HG02970 (cell line): ENCODE measurements at regions not wholly inside any gene's neighbourhood (a gene's known extent, or its start where the extent isn't known, plus 50 kb on each side); places are given as distances from the start of the nearest gene placed in this dataset.

ENCODE experiments used
- ATAC-seq: cut with Tn5 transposase; IDR thresholded peaks from one replicate; pipeline ENCODE4 v1.9.1; 2021; ENCODE audit warnings: mild to moderate bottlenecking, moderate library complexity, moderate number of reproducible peaks; ENCODE audit not compliant: unreplicated experiment, low FRiP score

- no peak for ATAC-seq
Observed at GRCh38 chr11:62033191-62034035, 66.0 kb upstream of the FTH1 start.

GRCh38 chr11:62030071-62030684 lies 62.7 kb upstream of the FTH1 start:
- ATAC-seq = no peak

GRCh38 chr11:62026739-62027370 lies 59.4 kb upstream of the FTH1 start:
- no peak for ATAC-seq

GRCh38 chr11:62025487-62026105 lies 58.2 kb upstream of the FTH1 start:
- ATAC-seq = peak; percentile 73

GRCh38 chr11:62024936-62025486 lies 57.6 kb upstream of the FTH1 start:
- ATAC-seq = peak; percentile 24

- ATAC-seq = no peak
Observed at GRCh38 chr11:62022211-62022610, 54.8 kb upstream of the FTH1 start.

- no peak for ATAC-seq
Observed at GRCh38 chr11:62020661-62021060, 53.2 kb upstream of the FTH1 start.

- no peak for ATAC-seq
Observed at GRCh38 chr11:62018981-62019664, 51.7 kb upstream of the FTH1 start.

GRCh38 chr11:62017878-62018655 lies 50.6 kb upstream of the FTH1 start:
- no peak for ATAC-seq
